Posterior vena cava (tissue), 2 donors: ENCODE measurements at regions not wholly inside any gene's neighbourhood (a gene's known extent, or its start where the extent isn't known, plus 50 kb on each side); places are given as distances from the start of the nearest gene placed in this dataset.

Experiments
- DNase-seq: peaks from one replicate; pipeline ENCODE4 v3.0.0-alpha.2; 2020; ENCODE audit warnings: low spot score
- intact Hi-C, 2 donors: fragments of 100-400 bp; cut with DNase I; formaldehyde crosslinking; loops; one replicate each; pipeline versions ENCODE4 v1.14.1 to v1.14.2; 2022 to 2023
- donor health status: DM: yes; HTN: yes; CAD: no.
- donor health status: DM: yes; HTN: yes; CAD: no.

DNA sequence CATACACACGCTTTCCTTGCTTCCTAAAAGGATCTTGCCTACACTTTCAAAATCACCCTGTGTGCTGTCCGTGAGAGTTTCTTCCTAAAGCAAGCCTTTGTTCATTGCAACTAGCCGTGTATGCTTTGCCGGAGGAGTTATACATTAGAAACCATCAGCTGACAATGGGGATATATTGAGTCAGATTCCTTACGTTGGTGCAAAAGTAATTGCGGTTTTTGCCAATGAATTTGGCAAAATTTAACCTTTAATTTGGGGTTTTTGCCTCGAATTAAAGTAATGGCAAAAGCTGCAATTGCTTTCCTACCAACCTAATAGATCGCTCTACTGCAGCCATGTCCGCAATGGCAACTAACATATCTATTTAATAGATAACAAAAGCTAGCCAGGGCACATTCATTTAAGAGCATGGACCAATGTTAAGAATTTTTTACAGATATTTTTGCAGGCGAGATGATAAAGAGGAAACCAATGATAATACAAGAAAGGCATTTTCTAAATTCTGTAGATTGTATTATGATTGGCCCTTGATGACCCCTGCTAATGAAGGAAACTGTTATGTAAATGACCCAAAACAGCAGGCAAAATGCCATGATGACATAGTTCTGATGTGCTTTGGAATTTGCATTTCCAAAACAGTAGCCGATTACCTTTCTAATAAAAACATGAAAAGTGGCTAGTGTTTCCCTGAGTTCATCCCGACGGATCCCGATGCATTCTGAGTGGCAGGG is 184.8 kb upstream of the NRP1 start:
- intact Hi-C loops: no loop called here
- DNase-seq: no peak

- no peak for DNase-seq
- intact Hi-C loops: no loop called here
Measured at GRCh38 chr10:33510206-33510605, 175.7 kb upstream of the NRP1 start.

DNA sequence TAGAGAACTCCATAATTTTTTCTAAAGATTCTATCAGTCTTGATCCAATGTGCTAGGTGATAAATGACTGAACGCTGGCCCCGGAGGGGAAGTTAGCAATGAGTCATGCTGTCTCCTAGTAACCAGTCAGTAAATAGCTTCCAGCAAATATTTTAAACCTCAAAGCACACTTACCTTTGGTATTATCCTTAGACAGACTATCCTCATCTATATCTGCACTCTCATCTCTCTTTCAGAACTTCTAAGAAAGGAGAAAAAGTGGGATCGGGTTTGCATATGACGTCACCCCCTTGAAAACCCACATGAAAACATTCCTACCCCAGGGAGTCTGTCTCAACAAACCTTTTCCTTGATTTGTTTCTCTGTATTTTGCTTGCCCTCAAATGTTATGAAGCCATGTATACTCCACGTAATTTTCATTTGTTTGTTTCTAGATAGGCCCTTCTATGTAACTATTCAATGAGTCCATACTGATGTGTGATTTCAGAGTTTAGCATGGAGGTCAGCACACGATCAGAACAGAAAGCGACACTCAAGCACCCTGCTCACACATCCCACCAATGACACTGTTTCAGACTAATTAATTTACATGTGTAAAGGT is 174.9 kb upstream of the NRP1 start:
- intact Hi-C loops: no loop called here
- DNase-seq: no peak

- DNase-seq: no peak
- intact Hi-C loops: no loop called here
Measured at GRCh38 chr10:33507662-33508425, 173.4 kb upstream of the NRP1 start.

DNA sequence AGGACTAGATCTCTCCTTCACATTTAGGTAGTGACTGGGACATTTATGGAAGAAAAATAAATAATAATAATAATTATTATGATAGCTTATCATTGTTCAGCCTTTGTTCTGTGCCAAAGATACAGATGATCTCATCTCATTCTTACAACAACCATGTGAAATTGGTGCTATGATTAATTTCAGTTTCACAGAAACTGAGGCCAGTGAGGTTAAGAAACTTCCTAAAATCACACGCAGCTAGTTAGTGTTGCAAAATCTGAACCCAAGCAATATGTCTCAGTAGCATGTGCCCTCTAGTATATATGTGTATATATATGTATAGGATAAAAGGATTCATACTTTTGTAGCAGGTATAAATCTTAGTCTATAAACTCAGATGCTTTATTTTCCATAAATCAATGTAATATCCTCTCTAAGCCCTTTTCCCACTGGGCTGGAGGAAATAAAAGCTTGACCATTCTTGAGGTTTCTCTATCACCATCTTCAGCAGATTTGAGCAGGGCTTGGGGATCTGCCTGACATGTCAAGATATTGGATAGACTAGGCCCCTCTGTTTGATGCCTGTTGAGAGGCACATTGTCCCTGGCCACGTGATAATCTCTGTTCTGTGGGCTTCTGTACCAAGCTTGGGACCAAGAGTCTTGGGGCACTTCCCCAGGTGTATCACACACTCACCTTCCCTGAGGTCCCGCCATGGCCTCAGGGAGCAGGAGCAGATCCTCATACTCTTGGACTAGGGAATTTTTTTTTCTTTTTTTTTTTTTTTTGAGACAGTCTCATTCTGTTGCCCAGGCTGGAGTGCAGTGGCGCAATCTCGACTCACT is 172.6 kb upstream of the NRP1 start:
- DNase-seq: no peak
- intact Hi-C loops: no loop called here

- no peak for DNase-seq
- intact Hi-C loops: no loop called here
Measured at GRCh38 chr10:33506391-33506790, 171.9 kb upstream of the NRP1 start.

- DNase-seq: no peak
- intact Hi-C loops: no loop called here
Measured at GRCh38 chr10:33501161-33501560, 166.7 kb upstream of the NRP1 start.

GRCh38 chr10:33498391-33498891 is 164.0 kb upstream of the NRP1 start:
- intact Hi-C loops: no loop called here
- DNase-seq: no peak

GRCh38 chr10:33497338-33497737 is 162.9 kb upstream of the NRP1 start:
- intact Hi-C loops: no loop called here
- DNase-seq: no peak

GRCh38 chr10:33496096-33496495 is 161.6 kb upstream of the NRP1 start:
- DNase-seq: no peak

GRCh38 chr10:33494694-33495265 is 160.3 kb upstream of the NRP1 start:
- no peak for DNase-seq
- intact Hi-C loops: no loop called here

More at GRCh38 chr10:33496096-33496495, 161.6 kb upstream of the NRP1 start:
- intact Hi-C loops: no loop called here

DNA sequence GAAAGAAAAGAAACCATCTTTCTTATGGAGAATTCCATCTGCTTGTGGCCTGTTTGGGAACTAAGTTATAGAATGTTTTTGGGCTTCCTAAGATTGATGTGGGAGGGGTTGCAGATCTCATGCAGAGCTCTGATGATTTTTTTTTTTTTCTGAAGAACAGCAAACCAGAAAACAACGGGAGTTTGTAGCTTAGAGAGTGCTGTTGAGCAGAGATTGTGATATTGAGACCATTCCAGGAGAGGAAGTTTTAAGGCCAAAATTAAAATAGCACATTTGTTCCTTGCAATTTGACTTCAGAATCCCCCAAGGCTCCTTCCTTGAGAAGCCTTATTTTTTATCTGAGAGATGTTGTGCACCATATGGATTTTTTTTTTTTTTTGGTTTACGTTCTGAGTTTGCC is 159.5 kb upstream of the NRP1 start:
- intact Hi-C loops: no loop called here
- no peak for DNase-seq

DNA sequence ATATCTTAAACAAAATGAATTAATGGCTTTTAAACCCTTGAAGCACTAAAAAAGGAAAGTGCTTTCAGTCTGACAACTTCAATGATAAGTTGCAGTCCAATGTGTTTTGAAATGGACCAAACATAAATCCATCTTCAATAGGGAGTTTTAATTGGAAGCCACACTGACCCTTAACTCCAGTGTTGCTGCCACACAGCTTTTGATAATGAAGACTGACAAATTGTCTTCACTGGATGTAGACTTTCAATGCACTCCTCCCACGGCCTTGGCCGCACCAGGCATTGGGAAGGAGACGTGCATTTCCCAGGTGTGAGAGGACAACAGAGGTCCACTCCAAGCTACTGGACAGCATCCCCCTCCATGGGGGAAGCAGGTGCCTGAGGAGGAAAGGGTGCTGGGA is 159.0 kb upstream of the NRP1 start:
- intact Hi-C loops: no loop called here

GRCh38 chr10:33492701-33493345 is 158.4 kb upstream of the NRP1 start:
- no peak for DNase-seq
- intact Hi-C loops: no loop called here

More for the DNA sequence above, 159.0 kb upstream of the NRP1 start:
- no peak for DNase-seq

DNA sequence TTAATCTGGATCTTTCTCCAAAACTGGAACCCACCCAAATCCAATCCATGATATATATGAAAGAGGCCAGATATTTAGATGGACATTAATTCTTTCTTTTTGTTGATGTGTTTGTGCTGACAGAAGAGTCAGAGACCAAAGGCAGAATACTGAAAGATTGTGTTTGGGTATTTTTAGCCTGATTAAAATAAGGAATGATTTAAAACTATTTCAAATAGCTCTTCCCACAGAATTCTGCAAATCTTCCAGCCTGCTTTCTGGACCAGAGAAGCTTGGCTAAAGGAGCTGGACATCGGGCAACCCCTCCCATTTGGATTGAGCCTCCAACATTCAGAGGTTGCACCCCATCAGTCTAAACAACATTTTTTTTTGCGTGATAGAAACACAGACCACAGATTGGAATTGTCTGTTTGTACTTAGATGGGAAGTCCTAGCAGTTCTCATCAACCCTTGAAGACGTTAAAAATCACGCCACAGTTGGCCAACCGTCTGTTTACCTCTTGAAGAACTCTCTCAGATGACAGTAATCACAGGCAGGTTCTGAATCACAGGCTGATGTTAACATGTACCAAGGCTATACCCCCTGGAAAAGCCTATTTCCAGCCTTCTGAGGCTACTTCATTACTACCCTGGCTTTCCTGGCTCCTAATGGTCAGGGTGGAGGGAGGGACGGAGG is 155.2 kb upstream of the NRP1 start:
- DNase-seq: no peak
- intact Hi-C loops: loop anchor here in 1 of 2 donors (10.0 kb wide), 1 partner anchor 145 kb away; no protein-coding TSS in a partner anchor

DNA sequence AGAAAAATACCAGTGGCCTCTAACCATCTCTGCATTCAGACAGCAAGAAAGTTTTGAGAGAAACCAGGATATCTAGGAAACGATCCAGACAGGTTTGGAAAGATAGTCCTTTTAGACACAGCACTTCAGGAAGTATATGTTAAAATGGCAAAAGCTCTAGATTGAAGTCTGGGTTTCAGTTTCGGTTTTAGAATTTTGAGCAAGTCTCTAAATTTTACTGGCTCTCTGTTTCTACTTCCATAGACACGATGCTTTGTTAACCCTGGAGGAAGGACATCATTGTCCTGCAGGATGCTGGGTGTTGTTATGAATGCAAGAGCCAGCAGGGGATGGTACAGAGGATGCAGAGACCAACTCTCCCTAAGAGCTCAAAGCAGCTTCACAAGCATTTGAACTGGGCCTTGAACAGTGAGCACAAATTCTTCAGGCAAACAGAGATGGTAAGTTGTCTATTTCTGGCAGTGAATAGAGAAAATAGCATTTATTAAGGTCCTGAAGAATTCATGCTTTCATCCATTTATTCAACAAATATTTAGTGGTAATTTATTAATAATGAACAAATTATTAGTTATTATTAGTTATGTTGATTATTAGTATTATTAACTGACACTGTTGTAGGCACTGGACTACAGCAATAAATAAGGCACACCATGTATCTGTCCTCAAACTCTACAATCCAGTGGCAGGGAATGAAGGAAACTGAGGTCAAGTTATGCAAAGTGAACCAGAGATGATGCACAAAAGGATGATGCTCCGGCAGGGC is 152.7 kb upstream of the NRP1 start:
- no peak for DNase-seq
- intact Hi-C loops: loop anchor here in 1 of 2 donors (10.0 kb wide), 1 partner anchor 142 kb away; no protein-coding TSS in a partner anchor

- intact Hi-C loops: loop anchor here in 1 of 2 donors (10.0 kb wide), 1 partner anchor 140 kb away; no protein-coding TSS in a partner anchor
Measured at GRCh38 chr10:33485276-33485675, 150.8 kb upstream of the NRP1 start.

More at GRCh38 chr10:33485276-33485675, 150.8 kb upstream of the NRP1 start:
- DNase-seq: no peak
